GM03348 (cell line): ENCODE measurements at regions not wholly inside any gene's neighbourhood (a gene's known extent, or its start where the extent isn't known, plus 50 kb on each side); places are given as distances from the start of the nearest gene placed in this dataset.

Experiments
- DNase-seq: peaks from one replicate; pipeline ENCODE4 v3.0.0; 2012; ENCODE audit warnings: low spot score

- no peak for DNase-seq
Measured at GRCh38 chr5:7015586-7016256, 302.5 kb downstream of the TENT4A start.

GRCh38 chr5:7016999-7017747, 303.9 kb downstream of the TENT4A start:
- no peak for DNase-seq

DNA sequence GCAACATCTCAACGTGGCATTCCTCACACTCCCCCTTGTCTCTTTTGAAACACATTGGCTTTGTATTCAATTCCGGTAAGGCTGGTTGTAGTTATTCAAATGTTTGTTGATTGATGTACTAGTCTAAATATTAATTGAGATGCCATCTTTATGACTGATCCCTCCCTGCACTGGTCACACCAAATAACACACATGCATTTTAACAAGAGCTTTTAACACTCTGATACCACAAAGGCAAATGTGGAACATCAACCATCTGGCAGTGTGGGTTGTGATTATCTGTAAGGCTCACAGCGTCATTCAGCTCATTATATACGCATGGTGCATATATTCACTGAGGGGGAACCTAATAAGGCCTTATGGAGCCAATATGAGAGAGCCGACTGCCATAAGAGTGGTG, 305.0 kb downstream of the TENT4A start:
- no peak for DNase-seq

DNA sequence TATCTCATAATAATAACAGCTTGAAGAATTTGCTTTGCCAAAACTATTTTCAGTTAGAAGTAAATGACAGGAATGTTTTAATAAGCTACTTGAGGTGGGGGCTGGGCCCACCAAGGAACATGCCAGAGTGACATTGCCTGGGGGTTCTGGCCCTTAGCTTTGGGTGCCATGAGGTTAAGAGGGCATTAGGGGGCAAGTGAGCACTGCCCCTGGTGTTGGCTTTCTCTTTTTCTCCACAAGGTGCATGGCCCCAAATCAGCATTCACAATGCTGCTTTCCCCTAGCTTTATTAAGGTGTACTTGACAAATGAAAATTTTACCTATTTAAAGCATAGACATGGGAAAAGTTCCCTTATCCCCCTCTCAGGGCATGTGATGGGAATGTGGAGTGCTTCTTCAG, 305.4 kb downstream of the TENT4A start:
- DNase-seq = no peak

DNA sequence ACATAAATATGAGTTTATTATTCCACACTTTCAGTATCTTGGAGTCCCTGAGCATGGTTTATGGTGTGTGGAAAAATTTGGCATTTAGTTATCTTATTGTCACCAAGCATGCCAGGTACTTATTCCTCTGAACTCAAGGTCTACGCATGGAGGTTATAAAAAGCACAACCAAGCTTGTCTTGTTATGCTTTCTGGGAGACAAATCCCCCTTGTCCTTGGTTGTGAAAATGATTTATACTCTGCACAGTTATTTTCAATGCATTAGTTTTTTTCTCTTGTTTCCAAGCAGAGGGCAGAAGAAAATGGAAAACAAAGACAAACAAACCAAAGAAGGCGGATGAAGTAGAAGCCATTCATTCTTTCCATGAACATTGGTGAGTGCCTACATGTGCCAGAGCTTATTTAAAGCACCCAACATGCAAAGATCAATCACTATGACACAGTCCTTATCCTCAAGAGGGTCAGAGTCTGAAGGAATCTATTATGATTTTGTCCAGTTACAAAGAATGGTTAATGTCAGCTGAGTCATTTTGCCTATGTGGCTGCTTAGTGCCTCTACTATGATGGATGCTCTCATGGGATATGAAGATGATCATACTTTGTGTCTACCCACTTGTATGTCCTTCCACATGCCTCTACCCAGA, 323.1 kb downstream of the TENT4A start:
- no peak for DNase-seq

DNA sequence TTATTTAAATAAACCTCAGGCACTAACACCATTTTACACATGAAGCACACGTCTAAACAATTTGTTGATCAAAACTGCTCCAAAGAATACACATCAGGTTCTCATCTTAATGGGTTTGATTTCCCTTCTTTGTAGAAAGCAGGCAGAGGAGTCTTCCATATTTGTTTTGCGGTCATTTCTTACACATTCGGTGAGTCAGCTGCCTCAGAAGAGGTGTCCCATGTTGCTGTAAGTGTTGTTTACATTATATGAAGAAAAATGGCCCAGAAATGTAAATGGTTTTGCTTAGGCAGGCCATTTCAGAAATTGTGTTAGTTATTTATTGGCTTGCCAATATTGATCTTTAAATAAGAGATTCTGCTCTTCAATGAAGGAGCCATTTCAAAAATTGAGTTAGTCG, 325.8 kb downstream of the TENT4A start:
- DNase-seq = no peak

- no peak for DNase-seq
Measured at GRCh38 chr5:7040111-7040510, 326.9 kb downstream of the TENT4A start.

DNA sequence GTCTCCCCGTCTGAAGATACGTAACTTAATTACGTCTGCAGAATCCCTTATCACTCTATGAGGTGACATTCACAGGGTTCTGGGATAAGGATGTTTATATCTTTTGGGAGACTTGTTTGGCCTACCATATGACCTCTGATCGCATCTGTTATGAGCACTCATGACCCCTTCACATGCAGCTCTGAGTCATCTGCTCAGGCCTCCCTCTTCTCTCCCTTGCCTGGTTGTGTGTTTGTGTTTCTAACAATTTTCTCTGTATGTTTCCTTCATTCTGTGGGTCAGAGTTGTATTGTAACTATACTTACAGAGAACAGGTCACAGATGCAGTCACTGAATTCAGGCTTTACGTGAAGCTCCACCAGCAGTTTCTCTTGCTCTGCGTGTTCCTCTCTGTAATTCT, 330.6 kb downstream of the TENT4A start:
- DNase-seq = no peak

GRCh38 chr5:7047511-7048261, 334.5 kb downstream of the TENT4A start:
- no peak for DNase-seq

- DNase-seq = no peak
Measured at GRCh38 chr5:7050986-7051385, 337.8 kb downstream of the TENT4A start.

DNA sequence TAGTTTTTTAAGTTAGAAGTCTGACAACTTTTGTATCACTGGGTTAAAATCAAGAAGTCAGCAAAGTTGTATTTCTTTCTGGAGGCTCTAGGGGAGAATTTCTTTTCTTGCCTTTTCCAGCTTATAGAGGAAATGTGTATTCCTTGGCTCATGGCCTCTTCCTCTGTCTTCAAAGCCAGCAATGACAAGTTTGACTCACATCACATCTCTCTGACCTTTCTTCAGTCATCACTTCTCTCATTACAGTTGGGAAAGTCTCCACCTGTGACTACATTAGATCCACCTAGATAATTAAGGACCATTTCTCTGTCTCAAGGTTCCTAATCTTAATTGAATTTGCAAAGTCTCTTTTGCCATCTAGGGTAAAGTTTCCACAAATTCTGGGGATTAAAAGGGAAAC, 339.9 kb downstream of the TENT4A start:
- no peak for DNase-seq

DNA sequence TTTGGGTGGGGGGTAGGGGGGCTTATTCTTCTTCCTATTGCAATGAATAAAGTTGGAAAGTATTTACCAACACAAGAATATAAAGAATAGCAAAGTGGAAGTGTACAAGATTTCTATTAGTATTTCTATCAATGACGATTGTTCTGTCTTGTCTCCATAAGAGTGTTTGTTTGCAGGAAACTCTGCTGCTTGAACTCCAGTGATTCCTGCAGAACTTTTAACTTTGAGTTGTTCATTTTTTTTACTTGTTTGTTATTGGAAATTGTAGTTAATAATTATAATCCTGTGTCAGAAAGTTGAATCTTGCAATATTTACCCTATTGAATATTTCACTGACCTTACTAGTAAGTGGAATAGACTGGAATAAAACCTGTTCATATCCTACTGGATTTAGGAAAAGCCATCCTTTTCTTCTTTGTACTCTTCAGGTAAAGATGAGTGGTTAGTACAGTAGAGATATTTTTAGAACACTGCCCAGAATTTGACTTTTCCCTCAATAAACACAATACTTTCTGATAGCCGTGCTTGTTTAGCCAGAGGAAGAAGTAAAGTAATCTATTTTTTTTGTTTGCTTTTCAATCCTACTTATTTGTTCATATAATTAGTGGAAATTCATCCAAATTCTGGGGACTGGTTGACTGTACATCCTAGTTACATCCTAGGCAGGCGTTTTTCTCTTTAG, 340.4 kb downstream of the TENT4A start:
- no peak for DNase-seq

GRCh38 chr5:7066471-7067235, 329.3 kb upstream of the ADCY2 start:
- no peak for DNase-seq

DNA sequence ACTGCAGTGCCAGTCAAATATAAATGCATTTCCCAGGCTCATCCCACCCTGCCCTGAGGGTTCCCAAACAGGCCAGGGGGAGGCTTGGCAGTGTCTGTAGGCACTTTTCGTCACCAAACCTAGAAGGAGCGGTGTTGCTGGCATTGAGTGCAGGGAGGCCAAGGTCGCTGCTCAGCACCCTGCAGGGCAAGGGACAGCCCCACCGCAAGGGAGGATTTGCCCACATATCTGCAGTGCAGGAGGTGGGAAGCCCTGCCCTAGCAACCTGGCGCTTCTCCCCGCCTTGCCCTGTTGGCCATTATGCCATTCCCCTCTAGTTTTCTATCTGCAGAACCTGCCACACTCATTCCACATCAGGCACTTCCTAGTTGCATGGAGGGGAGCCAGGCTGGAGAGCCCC, 327.8 kb upstream of the ADCY2 start:
- DNase-seq = no peak

DNA sequence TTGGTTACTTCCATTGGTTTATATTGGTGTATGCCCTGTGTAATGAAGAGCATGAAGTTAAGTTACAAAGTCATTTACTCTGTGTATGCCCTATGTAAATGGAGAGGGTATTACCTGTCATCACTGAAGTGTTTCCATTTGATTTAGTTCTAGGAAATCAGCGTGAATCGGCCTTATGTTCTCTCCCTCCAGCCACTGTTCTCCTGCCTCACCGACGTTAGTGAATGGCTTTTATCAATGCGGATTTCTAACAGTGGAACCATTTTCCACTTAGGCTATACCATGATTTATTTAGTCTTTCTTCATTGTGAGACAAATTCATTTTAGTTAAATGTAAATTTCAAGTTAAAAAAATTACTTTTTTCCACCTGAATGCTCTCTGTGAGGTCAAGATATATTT, 327.0 kb upstream of the ADCY2 start:
- DNase-seq = no peak

- DNase-seq = no peak
Measured at GRCh38 chr5:7072188-7072587, 323.8 kb upstream of the ADCY2 start.

- no peak for DNase-seq
Measured at GRCh38 chr5:7073666-7074065, 322.3 kb upstream of the ADCY2 start.

GRCh38 chr5:7074176-7074575, 321.8 kb upstream of the ADCY2 start:
- DNase-seq = no peak

GRCh38 chr5:7075470-7075869, 320.5 kb upstream of the ADCY2 start:
- no peak for DNase-seq

DNA sequence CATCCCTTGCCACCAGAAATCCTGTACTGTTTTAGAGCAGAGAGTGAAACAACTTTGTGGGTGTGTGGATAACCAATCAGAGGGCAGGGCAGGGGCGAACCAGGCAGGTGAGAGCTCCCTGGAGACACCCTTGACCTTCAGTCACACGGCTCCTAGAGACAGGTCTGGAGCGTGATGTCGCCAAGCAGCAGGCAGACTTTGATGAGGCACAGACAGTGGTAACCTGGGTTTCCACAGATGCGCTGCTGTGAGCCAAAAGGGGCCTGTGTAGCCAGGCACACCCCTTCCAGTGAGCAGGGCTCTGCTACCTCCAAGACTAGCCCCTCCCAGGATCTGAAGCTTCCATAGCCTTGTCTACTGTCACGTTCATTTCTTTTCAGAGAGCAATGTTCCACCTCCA, 317.8 kb upstream of the ADCY2 start:
- DNase-seq = no peak

- DNase-seq = no peak
Measured at GRCh38 chr5:7078901-7079300, 317.0 kb upstream of the ADCY2 start.
